Myocyte (in vitro differentiated cells): ENCODE measurements at regions not wholly inside any gene's neighbourhood (a gene's known extent, or its start where the extent isn't known, plus 50 kb on each side); places are given as distances from the start of the nearest gene placed in this dataset.
"Not testable (repeated sequence)": the region's sequence is repeated elsewhere in the genome, so short reads cannot be mapped to it uniquely, and the experiment has no call there.

Source experiments
- DNase-seq: peaks from one replicate; pipeline ENCODE4 v3.0.0-alpha.2; 2012; ENCODE audit warnings: low read depth

- DNase-seq: no peak
Observed at GRCh38 chr2:7667260-7667757, 750.1 kb downstream of the RNF144A start.

- no peak for DNase-seq
Observed at GRCh38 chr2:7670905-7671641, 753.9 kb downstream of the RNF144A start.

- DNase-seq: no peak
Observed at GRCh38 chr2:7672027-7672684, 754.9 kb downstream of the RNF144A start.

- DNase-seq: no peak
Observed at GRCh38 chr2:7672685-7673071, 755.5 kb downstream of the RNF144A start.

GRCh38 chr2:7673101-7673500 is 755.9 kb downstream of the RNF144A start:
- no peak for DNase-seq

- no peak for DNase-seq
Observed at GRCh38 chr2:7673853-7674252, 756.6 kb downstream of the RNF144A start.

GRCh38 chr2:7674606-7675005 is 757.4 kb downstream of the RNF144A start:
- no peak for DNase-seq

GRCh38 chr2:7676714-7677113 is 759.5 kb downstream of the RNF144A start:
- DNase-seq: peak; percentile 53

GRCh38 chr2:7681881-7682461 is 764.8 kb downstream of the RNF144A start:
- no peak for DNase-seq

- no peak for DNase-seq
Observed at GRCh38 chr2:7683196-7683595, 766.0 kb downstream of the RNF144A start.

GRCh38 chr2:7683708-7684107 is 766.5 kb downstream of the RNF144A start:
- no peak for DNase-seq

- DNase-seq: no peak
Observed at GRCh38 chr2:7685342-7686015, 768.3 kb downstream of the RNF144A start.

GRCh38 chr2:7686016-7686385 is 768.8 kb downstream of the RNF144A start:
- DNase-seq: no peak

- no peak for DNase-seq
Observed at GRCh38 chr2:7691961-7692656, 774.9 kb downstream of the RNF144A start.

- DNase-seq: no peak
Observed at GRCh38 chr2:7692657-7693161, 775.5 kb downstream of the RNF144A start.

GRCh38 chr2:7693246-7694075 is 776.2 kb downstream of the RNF144A start:
- no peak for DNase-seq

GRCh38 chr2:7694076-7694985 is 777.1 kb downstream of the RNF144A start:
- no peak for DNase-seq

GRCh38 chr2:7696556-7696955 is 779.3 kb downstream of the RNF144A start:
- DNase-seq: not testable (repeated sequence)

GRCh38 chr2:7697052-7697451 is 779.8 kb downstream of the RNF144A start:
- no peak for DNase-seq
